ENCODE measurements at regions not wholly inside any gene's neighbourhood (a gene's known extent, or its start where the extent isn't known, plus 50 kb on each side); places are given as distances from the start of the nearest gene placed in this dataset.
"Not testable (repeated sequence)": the region's sequence is repeated elsewhere in the genome, so short reads cannot be mapped to it uniquely, and the experiment has no call there.

DNA sequence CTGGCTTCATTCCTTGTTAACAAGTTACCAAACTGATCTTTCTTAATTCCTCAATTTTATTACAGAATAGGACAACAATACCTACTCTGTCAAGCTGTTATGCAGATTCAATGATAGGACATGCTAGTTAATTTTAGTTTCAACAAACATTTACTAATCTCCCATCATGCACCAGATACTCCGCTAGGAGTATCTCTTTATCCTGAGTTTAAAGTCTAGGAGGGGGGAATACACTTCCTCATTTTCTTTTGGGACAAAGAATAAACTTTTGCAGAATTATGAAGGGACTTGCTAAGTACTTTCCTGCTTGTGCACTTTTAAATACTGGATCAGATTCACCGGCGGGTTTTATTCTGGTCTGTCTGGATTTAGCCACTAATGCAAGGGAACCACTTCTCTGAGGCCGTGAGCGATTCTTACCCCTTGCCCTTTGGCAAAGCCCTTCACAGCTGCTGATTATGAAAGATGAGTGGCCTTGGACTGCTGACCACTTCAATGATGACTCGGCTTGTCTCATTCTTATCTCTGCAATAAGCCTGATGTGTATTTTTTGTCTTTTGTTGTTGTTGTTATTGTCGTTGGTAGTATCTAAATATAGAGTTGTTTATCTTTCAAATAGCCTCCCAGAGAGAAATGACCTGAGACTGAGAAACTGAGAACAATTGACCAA lies 73.9 kb downstream of the RMI1 start:
- FAIRE-seq (no peak), DNase-seq (ENCODE audit: extremely low spot score, insufficient read length, low read depth) (no peak)

DNA sequence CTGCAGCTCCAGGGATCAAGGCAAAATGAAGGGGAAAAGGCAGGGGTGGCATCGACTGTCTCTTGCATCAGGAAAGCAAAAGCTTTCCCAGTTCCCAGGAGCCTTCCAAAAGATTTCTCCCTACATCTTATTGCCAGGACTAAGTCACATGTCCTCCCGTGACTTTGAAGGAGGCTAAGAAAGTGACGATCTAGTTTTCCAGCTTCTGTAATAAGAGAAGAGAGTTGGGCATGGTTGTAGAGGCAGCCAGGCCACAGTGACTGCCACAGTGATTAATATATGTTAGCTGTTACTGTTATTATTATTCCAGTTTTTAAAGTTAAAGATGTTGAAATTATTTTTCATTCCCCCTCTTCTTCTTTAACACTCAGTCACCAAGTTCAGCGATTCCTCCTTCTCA lies 77.1 kb downstream of the RMI1 start:
- no peak for DNase-seq (ENCODE audit: extremely low spot score, insufficient read length, low read depth)
- FAIRE-seq = no peak

DNA sequence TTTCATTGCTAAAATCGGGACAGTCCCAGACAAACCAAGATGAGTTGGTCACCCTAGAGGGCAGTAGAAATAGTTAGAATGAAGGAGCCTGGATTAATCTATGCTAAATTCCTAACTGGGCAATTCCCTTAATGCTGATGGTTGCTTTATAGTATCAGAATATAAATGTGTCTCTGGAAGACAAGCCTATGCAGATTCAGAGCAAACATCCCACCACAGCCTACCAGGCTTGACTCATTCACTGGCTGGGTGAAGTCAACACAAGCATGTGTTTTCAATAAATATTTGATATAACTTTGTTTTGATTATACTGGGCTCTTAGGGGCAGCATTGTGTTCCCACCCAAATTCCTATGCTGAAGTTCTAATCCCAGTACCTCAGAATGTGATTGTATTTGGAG lies 79.3 kb downstream of the RMI1 start:
- FAIRE-seq = no peak
- no peak for DNase-seq (ENCODE audit: extremely low spot score, insufficient read length, low read depth)

- no peak for FAIRE-seq
- no peak for DNase-seq (ENCODE audit: extremely low spot score, insufficient read length, low read depth)
These were observed 81.1 kb downstream of the RMI1 start for GRCh38 chr9:84061613-84062193.

- DNase-seq (ENCODE audit: extremely low spot score, insufficient read length, low read depth) = no peak
- FAIRE-seq = no peak
These were observed 81.9 kb downstream of the RMI1 start for GRCh38 chr9:84062538-84062937.

DNA sequence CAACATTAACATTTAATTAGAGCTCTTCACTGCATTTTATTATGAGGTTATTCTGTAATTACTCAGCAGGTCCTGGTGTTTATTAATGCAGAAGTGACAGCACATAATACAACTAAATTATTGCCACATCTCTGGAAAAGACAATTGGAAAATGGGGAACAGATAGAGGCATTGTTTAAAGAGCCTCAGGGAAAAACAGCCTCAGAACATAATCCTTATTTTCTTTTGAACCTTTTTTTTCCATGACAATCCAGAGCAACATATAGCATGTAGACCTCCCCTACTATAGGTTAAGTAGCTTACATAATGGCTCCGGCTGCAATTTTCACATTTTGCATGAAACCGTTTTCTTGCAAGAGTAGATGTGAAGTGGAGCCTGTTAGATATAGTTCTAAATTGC lies 87.2 kb downstream of the RMI1 start:
- FAIRE-seq (no peak), DNase-seq (ENCODE audit: extremely low spot score, insufficient read length, low read depth) (no peak)

- DNase-seq (ENCODE audit: extremely low spot score, insufficient read length, low read depth) (no peak), FAIRE-seq (no peak)
These were observed 88.3 kb downstream of the RMI1 start for GRCh38 chr9:84068872-84069271.

- no peak for FAIRE-seq
These were observed 90.0 kb downstream of the RMI1 start for GRCh38 chr9:84070590-84070989.

GRCh38 chr9:84072621-84073180 lies 92.1 kb downstream of the RMI1 start:
- FAIRE-seq (no peak), DNase-seq (ENCODE audit: extremely low spot score, insufficient read length, low read depth) (no peak)

More at GRCh38 chr9:84070590-84070989, 90.0 kb downstream of the RMI1 start:
- DNase-seq (ENCODE audit: extremely low spot score, insufficient read length, low read depth) = no peak

GRCh38 chr9:84075004-84075403 lies 94.4 kb downstream of the RMI1 start:
- FAIRE-seq (no peak), DNase-seq (ENCODE audit: extremely low spot score, insufficient read length, low read depth) (no peak)

DNA sequence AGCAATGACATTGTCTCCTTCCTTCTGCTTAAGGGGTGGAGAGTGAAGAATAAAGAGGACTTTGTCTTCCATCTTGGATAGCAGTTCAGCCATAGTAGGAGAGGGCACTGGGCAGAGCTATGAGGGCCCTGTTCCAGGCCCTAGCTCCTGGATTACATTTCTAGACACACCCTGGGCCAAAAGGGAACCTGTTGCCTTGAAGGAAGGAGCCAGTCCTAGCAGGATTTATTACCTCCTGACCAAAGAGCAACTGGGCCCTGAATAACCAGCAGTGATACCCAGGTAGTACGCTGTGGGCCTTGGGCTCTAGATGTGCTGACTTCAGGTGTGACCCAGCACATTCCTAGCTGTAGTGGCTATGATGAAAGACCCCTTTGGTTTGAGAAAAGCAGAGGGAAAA lies 95.8 kb downstream of the RMI1 start:
- no peak for FAIRE-seq

GRCh38 chr9:84077816-84078215 lies 97.2 kb downstream of the RMI1 start:
- not testable (repeated sequence) for FAIRE-seq; DNase-seq (ENCODE audit: extremely low spot score, insufficient read length, low read depth)

More for the DNA sequence above, 95.8 kb downstream of the RMI1 start:
- no peak for DNase-seq (ENCODE audit: extremely low spot score, insufficient read length, low read depth)

DNA sequence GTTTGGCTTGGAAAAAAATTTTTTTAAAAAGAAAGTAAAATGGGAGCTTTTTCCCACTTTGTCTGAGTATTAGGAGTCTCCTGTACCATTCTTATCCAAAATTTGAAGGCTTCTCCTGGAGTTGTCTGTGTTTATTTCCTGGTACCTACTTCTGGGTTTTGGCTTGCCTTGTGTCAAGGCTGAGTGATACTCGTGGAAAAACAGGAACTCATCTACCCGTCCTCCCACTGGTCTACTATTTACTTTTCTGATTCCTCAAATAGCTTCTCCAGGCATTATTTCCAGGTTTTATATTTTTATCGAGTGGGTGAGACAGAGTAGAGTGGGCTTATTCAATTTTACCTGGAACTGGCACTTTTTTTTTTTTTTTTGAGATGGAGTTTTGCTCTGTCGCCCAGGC lies 99.4 kb downstream of the RMI1 start:
- DNase-seq (ENCODE audit: extremely low spot score, insufficient read length, low read depth) (no peak), FAIRE-seq (no peak)

- no peak for DNase-seq (ENCODE audit: extremely low spot score, insufficient read length, low read depth)
- FAIRE-seq = no peak
These were observed 121.5 kb downstream of the RMI1 start for GRCh38 chr9:84101964-84102632.

DNA sequence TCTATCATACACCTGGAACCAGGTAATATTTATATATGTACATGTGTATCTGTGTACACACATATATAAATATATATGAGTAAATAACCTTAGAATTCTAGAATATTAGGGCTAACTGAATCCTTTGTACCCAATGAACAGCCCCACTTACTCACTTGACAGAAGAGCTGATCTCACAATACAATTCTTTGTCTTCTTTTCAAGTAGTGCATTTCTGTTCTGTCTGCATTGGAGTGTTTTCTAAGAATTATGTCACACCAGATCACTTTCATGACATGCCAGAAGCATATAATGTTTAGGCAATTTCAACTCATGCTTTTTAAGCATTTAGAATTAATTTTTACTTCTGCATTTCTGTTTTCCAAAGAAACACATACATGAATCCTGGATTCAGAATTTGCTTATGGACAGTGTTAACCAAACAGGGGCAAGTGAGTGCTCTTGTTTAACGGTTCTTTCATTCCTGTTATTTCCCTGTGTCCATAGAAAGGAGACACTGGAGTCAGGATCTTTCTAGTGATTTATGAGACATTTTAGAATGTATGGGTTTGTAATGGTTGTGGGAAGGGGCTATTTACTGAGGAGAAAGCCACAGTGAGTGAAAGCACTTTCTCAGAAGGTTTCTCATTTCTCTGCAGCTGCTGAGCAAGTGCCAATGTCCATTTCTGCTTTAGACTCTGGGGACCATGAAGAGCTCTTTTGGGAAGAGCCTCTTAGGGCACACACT lies 123.2 kb downstream of the RMI1 start:
- FAIRE-seq = no peak
- DNase-seq (ENCODE audit: extremely low spot score, insufficient read length, low read depth) = no peak

DNA sequence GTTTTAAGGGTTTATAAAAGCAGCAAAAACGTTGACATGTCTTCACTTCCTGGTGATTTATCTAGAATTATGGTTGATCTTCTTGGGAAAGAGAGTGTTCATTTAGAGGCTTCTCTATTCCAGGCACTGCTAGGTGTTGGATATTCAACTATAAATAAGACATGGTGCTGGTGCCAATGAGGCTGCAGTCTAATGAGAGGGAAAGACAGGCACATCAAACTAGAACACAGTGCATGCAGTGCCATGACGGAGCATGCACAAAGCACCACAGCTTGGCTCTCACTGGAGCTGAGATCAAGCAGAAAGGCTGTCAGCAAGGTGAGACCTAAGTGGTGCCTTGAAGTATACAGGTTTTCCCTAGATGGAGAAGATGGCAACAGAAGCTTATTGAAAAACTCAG lies 126.5 kb downstream of the RMI1 start:
- no peak for DNase-seq (ENCODE audit: extremely low spot score, insufficient read length, low read depth)

DNA sequence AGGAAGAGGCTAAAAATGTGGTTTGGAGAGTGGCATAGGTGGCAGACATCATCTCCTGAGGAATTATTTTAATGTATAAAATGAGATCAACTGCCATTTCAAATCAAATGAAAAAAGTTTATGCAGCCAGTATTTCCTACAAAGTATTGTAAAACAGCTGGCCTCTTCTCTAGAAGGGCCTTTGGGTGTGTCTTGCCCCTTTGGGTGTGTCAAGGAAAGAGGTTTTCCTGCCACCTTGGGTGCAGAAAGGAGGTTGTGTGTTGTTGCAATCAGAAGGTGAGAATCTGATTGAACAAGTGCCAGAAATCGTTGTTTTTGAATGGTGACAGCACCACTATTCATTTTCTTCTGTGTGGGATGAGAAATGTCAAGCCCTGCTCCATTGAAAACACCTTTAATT lies 127.4 kb downstream of the RMI1 start:
- FAIRE-seq (no peak), DNase-seq (ENCODE audit: extremely low spot score, insufficient read length, low read depth) (no peak)

More for the DNA sequence above, 126.5 kb downstream of the RMI1 start:
- no peak for FAIRE-seq

- no peak for DNase-seq (ENCODE audit: extremely low spot score, insufficient read length, low read depth)
- FAIRE-seq = no peak
These were observed 131.1 kb downstream of the RMI1 start for GRCh38 chr9:84111726-84112125.

DNA sequence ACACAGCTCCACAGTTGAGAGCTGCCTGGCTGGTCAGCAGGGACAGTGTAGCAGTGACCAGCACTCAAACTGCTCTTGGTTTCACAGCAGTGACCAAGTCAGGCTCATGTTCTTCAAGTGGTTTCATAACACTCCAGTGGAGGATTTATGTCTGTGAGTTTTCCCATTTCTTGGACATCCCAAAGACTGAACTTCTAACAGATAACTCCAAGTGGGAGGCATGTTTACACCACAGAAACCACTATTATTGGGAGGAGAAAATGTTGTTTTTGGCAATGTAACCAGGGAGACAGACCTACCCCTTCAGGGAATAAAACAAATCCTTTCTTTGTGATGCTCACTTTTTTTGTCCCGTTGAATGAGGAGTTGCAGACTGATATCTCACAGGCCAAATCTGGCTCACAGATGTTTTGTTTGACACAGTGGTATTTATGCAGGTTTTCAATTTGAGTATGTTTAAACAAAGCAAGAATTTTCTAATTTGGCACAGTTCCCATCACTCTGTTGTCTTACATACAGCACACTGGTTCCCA lies 141.5 kb downstream of the RMI1 start:
- FAIRE-seq = no peak
- no peak for DNase-seq (ENCODE audit: extremely low spot score, insufficient read length, low read depth)

GRCh38 chr9:84122572-84122971 lies 142.0 kb downstream of the RMI1 start:
- FAIRE-seq = no peak
- DNase-seq (ENCODE audit: extremely low spot score, insufficient read length, low read depth) = no peak

Data from GM18507 (cell line).